Left ventricle myocardium superior (tissue), 1 donor: ENCODE measurements at regions not wholly inside any gene's neighbourhood (a gene's known extent, or its start where the extent isn't known, plus 50 kb on each side); places are given as distances from the start of the nearest gene placed in this dataset.
"Not testable (repeated sequence)": the region's sequence is repeated elsewhere in the genome, so short reads cannot be mapped to it uniquely, and the experiment has no call there.

Experiments
- ATAC-seq: fragments of 200-7000 bp; cut with Tn5 transposase; one replicate; pipeline ENCODE4 v1.9.1; 2020; ENCODE audit warnings: mild to moderate bottlenecking, moderate library complexity
- DNase-seq: peaks from one replicate; pipeline ENCODE4 v3.0.0-alpha.2; 2020
- intact Hi-C: fragments of 100-400 bp; cut with micrococcal nuclease; formaldehyde crosslinking; loops from one replicate; pipeline ENCODE4 v1.11.0; 2022
- donor health status: DM: no; HTN: yes; CAD: no; lungs with severe emphysema.

- DNase-seq (no peak), ATAC-seq (no peak)
- intact Hi-C loops, result no loop called here
Observed at GRCh38 chr18:1244397-1245122, 339.9 kb downstream of the ADCYAP1 start.

- no peak for ATAC-seq
- intact Hi-C loops, result no loop called here
Observed at GRCh38 chr18:1246827-1247226, 342.2 kb downstream of the ADCYAP1 start.

DNA sequence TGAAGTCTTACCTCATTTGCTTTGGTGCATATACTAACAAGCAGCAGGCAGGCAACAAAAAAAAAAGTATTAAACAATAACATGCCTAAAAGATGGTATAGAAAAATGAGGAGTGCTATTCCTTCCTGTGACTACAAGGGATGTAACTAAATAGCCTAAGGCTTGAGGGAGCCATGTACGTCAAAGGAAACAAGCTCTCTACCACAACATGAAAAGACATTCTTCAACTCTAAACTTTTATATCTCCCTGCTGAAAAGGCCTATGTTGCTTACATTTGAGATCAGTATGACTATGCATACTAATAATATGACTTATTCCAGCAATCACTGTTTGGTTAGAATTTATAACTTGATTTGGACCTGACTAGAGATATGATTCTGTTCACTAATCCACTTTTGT is 347.9 kb downstream of the ADCYAP1 start:
- ATAC-seq (no peak), DNase-seq (no peak)
- intact Hi-C loops, result no loop called here

More at GRCh38 chr18:1246827-1247226, 342.2 kb downstream of the ADCYAP1 start:
- DNase-seq, result no peak

GRCh38 chr18:1252936-1253335 is 348.3 kb downstream of the ADCYAP1 start:
- DNase-seq (no peak), ATAC-seq (no peak)
- intact Hi-C loops, result no loop called here

DNA sequence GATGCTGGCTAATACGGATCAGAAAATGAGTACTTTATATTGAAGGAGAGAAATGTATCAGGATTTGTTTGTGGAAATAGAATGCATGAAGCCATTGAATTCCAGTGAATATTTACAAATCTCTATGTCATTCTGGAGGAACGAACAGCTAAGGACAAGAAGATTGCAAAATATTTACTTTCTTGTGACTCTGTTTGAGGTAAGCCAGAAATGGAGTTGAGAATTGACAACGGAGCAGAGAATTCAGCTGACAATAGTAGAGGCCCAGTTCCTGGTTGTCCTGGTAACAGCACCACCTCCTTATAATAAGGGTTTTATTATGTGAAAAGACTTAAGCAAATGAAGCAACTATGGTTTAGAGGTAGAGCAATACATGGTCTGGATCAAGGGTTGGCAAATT is 349.2 kb downstream of the ADCYAP1 start:
- ATAC-seq (no peak), DNase-seq (no peak)
- intact Hi-C loops, result no loop called here

DNA sequence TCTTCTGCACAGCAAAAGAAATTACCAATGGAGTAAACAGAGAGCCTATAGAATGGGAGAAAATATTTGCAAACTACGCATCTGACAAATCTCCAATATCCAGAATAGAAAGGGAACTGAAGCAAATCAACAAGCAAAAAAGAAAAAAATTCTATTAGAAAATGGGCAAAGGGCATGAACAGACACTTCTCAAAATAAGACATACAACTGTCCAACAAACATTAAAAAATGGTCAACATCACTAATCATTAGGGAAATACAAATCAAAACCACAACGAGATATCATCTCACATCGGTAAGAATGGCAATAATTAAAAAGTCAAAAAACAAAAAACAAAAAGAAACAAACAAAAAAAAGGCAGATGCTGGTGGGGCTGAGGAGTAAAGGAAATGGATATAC is 356.4 kb downstream of the ADCYAP1 start:
- intact Hi-C loops, result no loop called here
- DNase-seq, result no peak
- no peak for ATAC-seq

DNA sequence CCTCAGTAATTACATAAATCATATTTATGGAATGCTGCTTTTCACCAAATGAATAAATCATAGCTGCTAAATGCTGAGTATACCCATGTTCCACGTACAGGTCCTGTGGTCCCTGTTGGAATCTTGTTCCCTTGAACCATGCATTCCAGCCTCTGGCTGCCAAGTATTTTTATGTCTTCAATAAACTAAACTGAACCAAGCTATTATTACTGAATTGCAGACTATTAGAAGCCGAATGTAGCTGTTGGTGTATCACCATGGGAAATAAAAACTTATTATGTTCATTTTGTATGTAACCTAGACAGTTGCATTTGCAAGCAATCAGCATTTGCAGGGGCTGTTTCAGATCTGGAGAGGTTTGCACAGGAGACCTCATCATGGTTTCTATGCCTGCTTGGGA is 362.4 kb downstream of the ADCYAP1 start:
- DNase-seq, result no peak
- intact Hi-C loops, result no loop called here
- no peak for ATAC-seq

DNA sequence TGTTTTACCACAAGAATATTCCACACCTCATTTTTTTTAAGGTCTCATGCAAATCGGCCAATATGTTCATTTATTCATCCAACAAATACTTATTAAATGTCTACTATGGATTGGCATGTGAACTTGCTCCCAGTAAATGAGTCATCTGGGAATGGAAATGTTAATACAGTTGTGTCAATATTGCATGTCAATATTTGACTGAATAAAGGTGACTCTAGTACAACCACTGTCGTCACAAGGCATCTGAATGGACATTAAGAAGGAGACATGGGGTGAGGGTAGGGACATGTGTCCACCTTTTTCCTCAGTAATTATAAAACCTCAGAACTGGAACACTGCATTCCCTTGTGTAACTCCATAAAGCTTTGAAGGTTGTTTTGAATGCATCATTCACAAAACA is 365.4 kb downstream of the ADCYAP1 start:
- DNase-seq (no peak), ATAC-seq (no peak)
- intact Hi-C loops, result no loop called here

- no peak for ATAC-seq
- DNase-seq, result no peak
- intact Hi-C loops, result no loop called here
Observed at GRCh38 chr18:1273469-1273868, 368.8 kb downstream of the ADCYAP1 start.

DNA sequence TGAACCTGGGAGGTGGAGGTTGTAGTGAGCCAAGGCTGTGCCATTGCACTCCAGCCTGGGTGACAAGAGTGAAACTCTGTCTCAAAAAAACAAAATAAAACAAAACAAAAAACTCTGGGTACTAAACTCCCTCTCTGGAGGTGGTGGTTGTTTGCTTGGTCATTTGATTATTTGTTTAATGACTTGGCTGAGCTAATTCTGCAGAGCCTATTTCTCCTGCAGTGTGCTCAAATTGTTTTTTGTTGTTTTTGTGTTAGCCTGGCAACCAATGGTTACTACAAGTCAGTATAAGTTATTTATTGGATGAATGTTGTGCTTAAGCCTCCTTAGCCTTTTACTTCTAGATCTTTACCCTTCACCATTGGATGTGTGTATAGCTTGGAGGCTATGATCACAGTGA is 387.5 kb downstream of the ADCYAP1 start:
- no peak for DNase-seq
- intact Hi-C loops, result no loop called here
- no peak for ATAC-seq

GRCh38 chr18:1294229-1294628 is 389.6 kb downstream of the ADCYAP1 start:
- no peak for ATAC-seq
- intact Hi-C loops, result no loop called here
- DNase-seq, result no peak

DNA sequence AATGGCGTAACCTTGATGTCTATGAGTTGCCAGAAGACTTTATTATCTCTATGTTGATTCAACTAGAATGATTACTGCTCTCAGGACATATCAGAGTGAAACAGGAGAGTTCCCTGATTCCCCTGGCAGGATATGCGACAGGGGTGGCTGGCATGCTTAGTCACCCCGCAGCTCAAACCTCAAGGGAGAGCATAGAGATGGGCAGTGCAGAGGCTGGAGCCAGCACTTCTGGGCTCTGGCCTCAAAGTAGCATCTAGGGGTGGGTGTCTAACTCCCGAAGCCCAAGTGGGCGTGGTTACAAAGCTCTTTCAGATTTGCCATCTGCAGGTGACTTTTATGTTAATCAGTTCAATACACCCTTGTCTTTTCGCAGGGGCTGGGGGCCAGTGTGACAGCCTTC is 391.6 kb downstream of the ADCYAP1 start:
- no peak for DNase-seq
- no peak for ATAC-seq
- intact Hi-C loops, result no loop called here

DNA sequence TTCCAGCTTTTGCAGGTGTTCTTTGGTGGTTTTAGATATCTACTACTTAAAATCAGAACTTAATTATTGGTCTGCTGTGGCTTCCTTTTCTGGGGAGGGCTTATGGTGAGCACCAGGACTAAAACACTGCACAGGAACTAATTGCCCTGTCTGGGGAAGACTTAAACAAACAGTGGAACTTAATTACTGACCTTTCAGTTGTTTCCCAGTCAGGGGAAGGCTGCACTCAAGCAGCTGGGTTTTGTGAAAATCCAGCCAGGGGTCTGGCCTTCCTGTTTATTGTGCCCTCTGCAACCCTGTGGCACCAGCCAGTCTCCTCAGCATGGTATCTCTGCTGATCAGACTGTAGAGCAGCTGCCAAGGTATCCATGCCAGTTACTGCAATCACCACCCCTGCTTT is 398.2 kb downstream of the ADCYAP1 start:
- ATAC-seq (no peak), DNase-seq (no peak)
- intact Hi-C loops, result no loop called here

DNA sequence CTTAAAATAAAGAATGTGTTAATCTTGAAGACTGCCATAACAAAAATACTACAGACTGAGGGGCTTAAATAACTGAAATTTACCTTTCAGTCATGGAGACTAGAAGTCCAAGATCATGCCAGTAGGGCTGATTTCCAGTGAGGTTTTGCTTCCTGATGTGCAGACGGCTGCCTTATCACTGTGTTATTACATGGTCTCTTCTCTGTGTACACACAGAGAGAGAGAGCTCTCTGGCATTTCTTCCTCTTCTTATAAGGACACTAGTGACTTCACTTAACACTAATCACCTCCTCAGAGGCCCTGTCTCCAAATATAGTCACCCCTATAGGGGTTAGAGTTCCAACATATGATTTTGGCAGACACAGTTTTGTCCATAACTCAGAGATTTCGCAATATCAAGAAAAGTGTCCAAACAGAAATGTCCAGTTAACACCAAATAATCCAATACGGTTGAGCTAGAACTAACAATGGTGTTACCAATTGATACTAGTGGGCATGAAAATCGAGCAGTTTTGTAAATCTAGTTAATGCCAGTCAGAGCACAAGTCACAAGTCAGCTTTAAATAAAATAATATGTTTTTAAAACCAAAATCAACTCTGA is 399.8 kb downstream of the ADCYAP1 start:
- DNase-seq (no peak), ATAC-seq (no peak)
- intact Hi-C loops, result no loop called here

DNA sequence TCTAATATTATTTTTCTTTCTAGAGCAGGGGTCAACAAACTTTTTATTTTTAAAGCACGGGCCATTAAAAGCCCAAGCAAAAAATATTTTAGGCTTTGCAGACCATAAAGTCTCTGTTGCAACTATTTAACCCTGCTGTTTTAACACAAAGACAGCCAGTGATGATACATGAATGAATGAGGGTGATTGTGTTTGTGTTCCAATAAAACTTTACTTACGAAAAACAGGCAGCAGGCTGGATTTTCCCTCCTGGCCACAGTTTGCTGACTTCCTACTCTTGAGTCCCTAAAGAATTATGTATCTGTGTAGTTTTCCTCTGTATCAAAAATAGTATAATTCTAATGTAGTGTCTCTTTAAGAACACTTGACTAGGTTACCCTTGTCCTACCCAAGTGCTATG is 402.0 kb downstream of the ADCYAP1 start:
- DNase-seq (no peak), ATAC-seq (no peak)
- intact Hi-C loops, result no loop called here

GRCh38 chr18:1308686-1309085 is 404.0 kb downstream of the ADCYAP1 start:
- intact Hi-C loops, result no loop called here

GRCh38 chr18:1311376-1311775 is 406.7 kb downstream of the ADCYAP1 start:
- ATAC-seq, result no peak
- no peak for DNase-seq
- intact Hi-C loops, result no loop called here

More at GRCh38 chr18:1308686-1309085, 404.0 kb downstream of the ADCYAP1 start:
- DNase-seq, result no peak
- ATAC-seq, result no peak

DNA sequence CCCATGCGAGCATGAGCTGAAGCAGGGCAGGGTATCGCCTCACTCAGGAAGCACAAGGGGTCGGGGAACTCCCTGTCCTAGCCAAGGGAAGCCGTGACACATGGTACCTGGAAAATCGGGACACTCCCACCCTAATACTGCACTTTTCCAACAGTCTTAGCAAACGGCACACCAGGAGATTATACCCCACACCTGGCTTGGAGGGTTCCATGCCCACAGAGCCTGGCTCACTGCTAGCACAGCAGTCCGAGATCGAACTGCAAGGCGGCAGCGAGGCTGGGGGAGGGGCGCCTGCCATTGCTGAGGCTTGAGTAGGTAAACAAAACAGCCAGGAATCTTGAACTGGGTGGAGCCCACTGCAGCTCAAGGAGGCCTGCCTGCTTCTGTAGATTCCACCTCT is 430.7 kb downstream of the ADCYAP1 start:
- DNase-seq, intact Hi-C loops, ATAC-seq: not testable (repeated sequence)

DNA sequence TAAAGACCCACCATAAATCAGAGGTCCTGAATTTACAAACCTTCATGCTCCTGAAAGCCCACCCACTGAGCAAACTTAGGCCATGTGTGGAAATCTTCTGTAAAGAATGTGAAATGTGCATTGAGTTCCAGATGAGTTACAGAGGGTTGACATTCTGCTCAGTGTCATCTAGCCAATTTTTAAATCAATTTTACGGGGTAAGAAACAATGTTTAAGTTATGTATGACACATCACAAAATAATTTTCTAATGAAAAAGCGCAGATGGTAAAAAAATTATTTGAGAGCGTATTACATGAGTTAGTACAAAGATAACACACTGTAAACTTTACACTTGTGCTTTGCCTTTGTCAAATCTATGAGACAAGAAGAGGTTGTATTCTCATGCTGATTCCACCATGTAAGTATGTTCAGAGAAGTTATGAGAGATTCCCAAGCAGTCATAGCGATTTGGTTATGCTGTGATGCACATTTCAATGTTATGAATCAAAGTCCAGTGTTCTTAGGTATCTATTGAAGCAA is 446.3 kb downstream of the ADCYAP1 start:
- intact Hi-C loops, result no loop called here
- no peak for DNase-seq
- no peak for ATAC-seq

- no peak for ATAC-seq
- intact Hi-C loops, result no loop called here
- no peak for DNase-seq
Observed at GRCh38 chr18:1353025-1353424, 448.4 kb downstream of the ADCYAP1 start.

DNA sequence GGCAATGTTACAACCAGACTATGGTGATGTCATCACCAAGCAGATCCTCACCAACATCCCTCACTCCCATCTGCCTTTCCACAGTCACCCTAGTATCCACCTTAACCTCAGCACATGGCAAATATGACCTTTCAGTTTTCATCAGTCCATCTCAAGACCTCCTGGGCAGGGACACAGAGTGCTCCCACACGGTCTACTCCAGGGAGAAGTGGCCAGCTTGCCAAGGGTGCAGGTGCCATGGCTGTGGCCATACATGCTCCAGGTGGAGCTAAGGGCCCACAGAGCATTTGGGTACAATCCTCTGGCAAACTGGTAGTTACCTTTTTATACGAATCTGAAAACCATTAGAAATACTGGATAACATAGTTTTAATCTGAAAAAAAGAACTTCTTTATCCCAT is 453.1 kb downstream of the ADCYAP1 start:
- ATAC-seq (no peak), DNase-seq (no peak)
- intact Hi-C loops, result no loop called here
